H1 (cell line): ENCODE measurements at regions not wholly inside any gene's neighbourhood (a gene's known extent, or its start where the extent isn't known, plus 50 kb on each side); places are given as distances from the start of the nearest gene placed in this dataset.

Experiments used
- CTCF ChIA-PET: fragments of 300-600 bp; sonication (Branson Sonifier 250); formaldehyde crosslinking; loops from one replicate; lab custom pipeline; 2021; ENCODE audit not compliant: partially characterized antibody; lab: Charles Lee
- POLR2A ChIA-PET: fragments of 300-600 bp; sonication (Branson Sonifier 250); formaldehyde crosslinking; loops from one replicate; lab custom pipeline; 2021; ENCODE audit warnings: inconsistent platforms; ENCODE audit not compliant: partially characterized antibody; lab: Charles Lee
- DNase-seq, 2 experiments: peaks; one replicate each; pipeline versions ENCODE4 v3.0.0 to v3.0.0-alpha.2; 2010 to 2022; ENCODE audit warnings: low spot score in 2 of 2, low read depth in 1 of 2, mixed read lengths in 1 of 2
- FAIRE-seq: peaks from 2 replicates; lab custom pipeline; 2011; peaks lifted over from hg19 to GRCh38; lab: Jason Lieb, UNC
- H2AFZ ChIP-seq: 2 replicates; pipeline ENCODE4 v1.8.1; 2012; ENCODE audit warnings: low read length, inconsistent platforms
- H2AK5ac ChIP-seq: 2 replicates; pipeline ENCODE4 v1.6.1; 2013; ENCODE audit warnings: low read depth, low read length
- H2BK120ac ChIP-seq: replicated peaks from 2 replicates; pipeline ENCODE3; 2013; ENCODE audit warnings: low read depth, low read length, inconsistent platforms
- H2BK12ac ChIP-seq: 2 replicates; pipeline ENCODE4 v1.6.1; 2013; ENCODE audit warnings: low read depth, low read length
- H2BK15ac ChIP-seq: 2 replicates; pipeline ENCODE4 v1.6.1; 2013; ENCODE audit warnings: low read length
- H2BK20ac ChIP-seq: 2 replicates; pipeline ENCODE4 v1.6.1; 2013; ENCODE audit warnings: low read length
- H2BK5ac ChIP-seq: 2 replicates; pipeline ENCODE4 v1.6.1; 2013; ENCODE audit warnings: low read depth, low read length
- H3K14ac ChIP-seq: 2 replicates; pipeline ENCODE4 v1.6.1; 2013; ENCODE audit warnings: inconsistent platforms; ENCODE audit not compliant: insufficient read length
- H3K18ac ChIP-seq: 2 replicates; pipeline ENCODE4 v1.6.1; 2013; ENCODE audit warnings: low read length; ENCODE audit errors: extremely low read depth
- H3K23ac ChIP-seq: 2 replicates; pipeline ENCODE4 v1.6.1; 2013; ENCODE audit warnings: inconsistent platforms; ENCODE audit not compliant: insufficient read length
- H3K23me2 ChIP-seq: 2 replicates; pipeline ENCODE4 v1.6.1; 2013; ENCODE audit warnings: low read depth, low read length
- H3K27ac ChIP-seq: 2 replicates; pipeline ENCODE4 v1.6.1; 2011; ENCODE audit warnings: low read depth, low read length, inconsistent platforms
- H3K27me3 ChIP-seq, 4 experiments: replicated peaks in 1 of 4; 1 replicate in 1 of 4; 2 replicates in 3 of 4; pipeline versions ENCODE4 v1.6.1 to v1.8.1; 2011 to 2013; ENCODE audit warnings: low read length in 3 of 4, mild to moderate bottlenecking in 3 of 4, inconsistent platforms in 2 of 4, mixed read lengths in 2 of 4, moderate library complexity in 1 of 4; ENCODE audit not compliant: control insufficient read depth in 3 of 4, insufficient read depth in 3 of 4; ENCODE audit errors: extremely low read depth in 1 of 4
- H3K36me3 ChIP-seq, 4 experiments: 2 replicates each; pipeline versions ENCODE4 v1.6.1 to v1.8.1; 2011 to 2013; ENCODE audit warnings: mild to moderate bottlenecking in 4 of 4, low read length in 3 of 4, moderate library complexity in 2 of 4, control low read depth in 1 of 4, inconsistent platforms in 1 of 4; ENCODE audit not compliant: insufficient read depth in 4 of 4, control insufficient read depth in 2 of 4
- H3K4ac ChIP-seq: replicated peaks from 2 replicates; pipeline ENCODE3; 2013; ENCODE audit warnings: low read length, low read depth, mixed read lengths, inconsistent platforms; ENCODE audit not compliant: insufficient read length
- H3K4me1 ChIP-seq, 4 experiments: replicated peaks in 1 of 4; 1 replicate in 1 of 4; 2 replicates in 3 of 4; pipeline versions ENCODE4 v1.6.1 to v1.8.1; 2011 to 2013; ENCODE audit warnings: low read length in 3 of 4, inconsistent platforms in 2 of 4, mixed read lengths in 1 of 4; ENCODE audit not compliant: insufficient read depth in 4 of 4, control insufficient read depth in 3 of 4
- H3K4me2 ChIP-seq, 2 experiments: 2 replicates each; pipeline versions ENCODE4 v1.6.1 to v1.8.1; 2011 to 2013; ENCODE audit warnings: low read depth in 2 of 2, low read length in 2 of 2, control low read depth in 1 of 2, inconsistent platforms in 1 of 2, mild to moderate bottlenecking in 1 of 2; ENCODE audit not compliant: insufficient read depth in 1 of 2
- H3K4me3 ChIP-seq, 4 experiments: fragments of 200-600, 300-600 bp in 1 of 4; sonication (generic), shearing (Covaris generic), sonication (Bioruptor Twin) in 1 of 4; 2 replicates each; pipeline versions ENCODE4 v1.5.1 to v1.8.1; 2011 to 2016; ENCODE audit warnings: low read length in 4 of 4, low read depth in 3 of 4, control low read depth in 2 of 4, inconsistent platforms in 2 of 4, mild to moderate bottlenecking in 2 of 4, mixed read lengths in 1 of 4, moderate library complexity in 1 of 4; ENCODE audit not compliant: insufficient read depth in 2 of 4; ENCODE audit errors: extremely low read depth in 1 of 4
- H3K56ac ChIP-seq: replicated peaks from 2 replicates; pipeline ENCODE3; 2013; ENCODE audit warnings: low read depth, mild to moderate bottlenecking, mixed read lengths, low read length, inconsistent platforms; ENCODE audit not compliant: insufficient read length
- H3K79me1 ChIP-seq: 2 replicates; pipeline ENCODE4 v1.6.1; 2013; ENCODE audit warnings: low read depth, low read length, control low read depth
- H3K79me2 ChIP-seq, 2 experiments: 2 replicates each; pipeline versions ENCODE4 v1.6.1 to v1.8.1; 2012 to 2013; ENCODE audit warnings: low read length in 2 of 2, mild to moderate bottlenecking in 2 of 2, inconsistent platforms in 1 of 2; ENCODE audit not compliant: insufficient read depth in 2 of 2, control insufficient read depth in 1 of 2
- H3K9ac ChIP-seq, 4 experiments: replicated peaks in 1 of 4; 1 replicate in 1 of 4; 2 replicates in 3 of 4; pipeline versions ENCODE4 v1.6.1 to v1.8.1; 2011 to 2013; ENCODE audit warnings: low read depth in 3 of 4, low read length in 3 of 4, control low read depth in 2 of 4, mild to moderate bottlenecking in 2 of 4, moderate library complexity in 2 of 4, inconsistent platforms in 1 of 4; ENCODE audit errors: extremely low read depth in 1 of 4
- H3K9me3 ChIP-seq, 2 experiments: 2 replicates each; pipeline versions ENCODE4 v1.6.1 to v1.8.1; 2012 to 2013; ENCODE audit warnings: mild to moderate bottlenecking in 2 of 2, moderate library complexity in 2 of 2, control low read depth in 1 of 2, inconsistent platforms in 1 of 2, low read depth in 1 of 2, low read length in 1 of 2, mixed read lengths in 1 of 2; ENCODE audit not compliant: insufficient read depth in 2 of 2
- H4K20me1 ChIP-seq, 2 experiments: replicated peaks in 1 of 2; 2 replicates each; pipeline versions ENCODE3 to v1.8.1; 2011 to 2013; ENCODE audit warnings: inconsistent platforms in 2 of 2, low read length in 2 of 2, mild to moderate bottlenecking in 1 of 2; ENCODE audit not compliant: insufficient read depth in 2 of 2, control insufficient read depth in 1 of 2
- H4K5ac ChIP-seq: 2 replicates; pipeline ENCODE4 v1.6.1; 2013; ENCODE audit warnings: low read length, low read depth, mixed read lengths, inconsistent platforms; ENCODE audit not compliant: insufficient read length
- H4K8ac ChIP-seq: 2 replicates; pipeline ENCODE4 v1.8.0; 2013; ENCODE audit warnings: mild to moderate bottlenecking, moderate library complexity, low read length, inconsistent platforms; ENCODE audit not compliant: insufficient read depth; ENCODE audit errors: extremely low read depth
- H4K91ac ChIP-seq: replicated peaks from 2 replicates; pipeline ENCODE3; 2013; ENCODE audit warnings: low read length, mixed read lengths, inconsistent platforms; ENCODE audit not compliant: insufficient read length
- BACH1 ChIP-seq: IDR thresholded peaks from 2 replicates; pipeline ENCODE4 v1.6.1; 2012; ENCODE audit warnings: low read length, improper control_type of control experiment
- GABPA ChIP-seq: IDR thresholded peaks from 2 replicates; pipeline ENCODE4 v1.6.1; 2011; ENCODE audit warnings: mild to moderate bottlenecking, low read length, moderate library complexity, borderline replicate concordance; ENCODE audit not compliant: insufficient read depth
- SIN3A ChIP-seq, 2 experiments: IDR thresholded peaks in 1 of 2; conservative IDR thresholded peaks in 1 of 2; 2 replicates each; pipeline ENCODE4 v1.6.1; 2011 to 2012; ENCODE audit warnings: low read length in 2 of 2, improper control_type of control experiment in 1 of 2, low read depth in 1 of 2, mild to moderate bottlenecking in 1 of 2
- whole genome bisulfite sequencing, 2 experiments: shearing (Covaris generic) in 1 of 2; methylation state at CpG; one replicate each; pipeline versions ENCODE4 v1.1.6 to v1.1.7; 2013 to 2015; ENCODE audit warnings: low lambda C conversion rate in 2 of 2, mixed read lengths in 2 of 2, inconsistent platforms in 1 of 2, low coverage in 1 of 2, missing lambda C conversion rate in 1 of 2; ENCODE audit not compliant: insufficient replicate concordance in 2 of 2, insufficient coverage in 1 of 2, insufficient read length in 1 of 2; ENCODE audit errors: extremely low coverage in 1 of 2, missing lambda C conversion rate in 1 of 2; 5-methylcytosine and 5-hydroxymethylcytosine counted together

DNA sequence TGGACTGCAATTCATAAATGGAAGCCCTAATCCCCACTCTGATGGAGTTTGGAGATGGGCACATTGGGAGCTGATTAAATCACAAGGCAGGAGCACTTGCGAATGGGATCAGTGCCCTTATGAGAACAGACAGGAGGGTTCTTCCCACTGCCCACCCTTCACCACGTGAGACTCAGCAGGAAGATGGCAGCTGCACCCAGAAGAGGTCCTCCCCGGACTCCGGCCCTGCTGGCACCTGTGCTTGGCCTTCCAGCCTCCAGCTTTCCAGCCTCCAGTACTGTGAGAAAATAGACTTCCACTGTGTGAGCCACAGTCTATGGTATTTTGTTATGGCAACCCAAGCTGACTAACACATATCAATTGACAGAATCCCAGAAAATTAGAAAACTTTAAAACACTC is 267.6 kb upstream of the SALL3 start:
- H3K4me1 ChIP-seq, result no peaks in the 10 kb centered on the region
- no peak overlapping the region for H3K4ac ChIP-seq
- no peak for TF ChIP-seq BACH1
- TF ChIP-seq SIN3A (conservative IDR thresholded peaks at IDR 0.05 in 1 of 2, IDR thresholded peaks at IDR 0.05 in 1 of 2; ENCODE audit: low read depth in 1 of 2, low read length in 2 of 2), result no peak
- TF ChIP-seq GABPA, result no peak
- TF ChIP-seq, all 59 proteins: peak for 0
- ChIA-PET CTCF (no interaction called here), POLR2A (no interaction called here)
- Histone ChIP-seq H3K56ac (no peak overlapping the region), H4K8ac (no peak overlapping the region), H2BK12ac (no peak overlapping the region), H3K4me3 (no peak overlapping the region), H3K9ac (no peak overlapping the region), H2BK120ac (no peak overlapping the region), H4K91ac (no peak overlapping the region), H3K4me2 (no peak overlapping the region), H3K23ac (no peak overlapping the region), H3K27me3 (no peaks in the 10 kb centered on the region), H3K14ac (no peak overlapping the region), H2AFZ (no peak overlapping the region), H3K27ac (no peak overlapping the region), H3K23me2 (no peaks in the 10 kb centered on the region), H2AK5ac (no peak overlapping the region), H2BK20ac (no peak overlapping the region), H2BK15ac (no peak overlapping the region), H4K5ac (no peak overlapping the region), H2BK5ac (no peak overlapping the region), H3K79me2 (no peaks in the 10 kb centered on the region), H3K79me1 (no peaks in the 10 kb centered on the region), H3K18ac (no peak overlapping the region), H3K9me3 (peaks cover 0 to 4% of the 10 kb centered on the region in 2 experiments; a peak in 1 of 4 replicates), H4K20me1 (no peaks in the 10 kb centered on the region), H3K36me3 (no peaks in the 10 kb centered on the region)
- DNase-seq (no peak), FAIRE-seq (no peak)
- WGBS, 2 experiments, result 84% methylated on average over 4 of the region's 4 CpGs; no CpG with 5 or more reads in 1 of the 2 experiments
